Suprapubic skin (tissue), 4 donors: ENCODE measurements at regions not wholly inside any gene's neighbourhood (a gene's known extent, or its start where the extent isn't known, plus 50 kb on each side); places are given as distances from the start of the nearest gene placed in this dataset.
"Not testable (repeated sequence)": the region's sequence is repeated elsewhere in the genome, so short reads cannot be mapped to it uniquely, and the experiment has no call there.

Experiments used
- DNase-seq, 2 donors: peaks; one replicate each; pipeline ENCODE4 v3.0.0-alpha.2; 2019; ENCODE audit warnings: low spot score in 2 of 2
- H3K27ac ChIP-seq: fragments of 200-600 bp; sonication (generic); one replicate; pipeline ENCODE4 v1.5.1; 2019
- H3K27me3 ChIP-seq: fragments of 200-600 bp; sonication (generic); one replicate; pipeline ENCODE4 v1.5.1; 2019
- H3K36me3 ChIP-seq: fragments of 200-600 bp; sonication (generic); one replicate; pipeline ENCODE4 v1.5.1; 2019
- H3K4me1 ChIP-seq: fragments of 200-600 bp; sonication (generic); one replicate; pipeline ENCODE4 v1.5.1; 2019
- H3K4me3 ChIP-seq: fragments of 200-600 bp; sonication (generic); one replicate; pipeline ENCODE4 v1.5.1; 2019; ENCODE audit warnings: mild to moderate bottlenecking
- H3K9me3 ChIP-seq: fragments of 200-600 bp; sonication (generic); one replicate; pipeline ENCODE4 v1.5.1; 2019
- EP300 ChIP-seq: sonication (generic); formaldehyde crosslinking; IDR thresholded peaks from one replicate; pipeline ENCODE4 v1.6.1; 2017; ENCODE audit warnings: antibody characterized with exemption
- POLR2A ChIP-seq, 2 donors: fragments of 450-650 bp; IDR thresholded peaks; one replicate each; pipeline ENCODE4 v1.6.1; 2017; ENCODE audit warnings: antibody characterized with exemption in 2 of 2, mild to moderate bottlenecking in 2 of 2, moderate library complexity in 2 of 2
- POLR2AphosphoS5 ChIP-seq, 3 donors: sonication (generic); formaldehyde crosslinking; IDR thresholded peaks; one replicate each; pipeline ENCODE4 v1.6.1; 2017; ENCODE audit warnings: antibody characterized with exemption in 3 of 3
- WGBS: methylation state at CpG from one replicate; pipeline ENCODE4 v1.1.5; 2018; 5-methylcytosine and 5-hydroxymethylcytosine counted together
- TF ChIP-seq, protein P1 (sequence below), 2 donors: fragments of 200-600 bp in 1 of 2; fragments of 450-650 bp in 1 of 2; sonication (generic) in 1 of 2; IDR thresholded peaks; one replicate each; pipeline ENCODE4 v1.5.1; 2016 to 2019; ENCODE audit warnings: antibody characterized with exemption in 2 of 2, mild to moderate bottlenecking in 1 of 2, moderate library complexity in 1 of 2

DNA sequence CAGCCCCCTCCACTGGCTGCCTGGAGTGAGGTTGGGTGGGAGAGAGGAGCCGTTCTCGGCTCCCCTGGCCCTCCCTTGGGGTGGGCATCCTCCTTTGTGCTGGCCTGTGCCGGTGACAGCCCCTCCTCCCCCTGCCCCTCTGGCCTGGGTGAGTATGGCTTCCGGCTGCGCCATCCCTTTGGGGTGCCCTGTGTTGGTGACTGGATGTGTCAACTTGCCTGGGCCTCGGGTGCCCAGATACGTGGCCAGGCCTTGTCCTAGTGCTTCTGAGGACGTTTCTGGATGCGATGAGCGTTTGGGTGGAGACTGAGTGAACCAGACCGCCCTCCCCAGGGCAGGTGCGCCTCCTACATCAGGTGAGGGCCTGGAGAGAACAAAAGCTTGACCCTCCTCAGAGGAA lies 59.7 kb downstream of the PLXNA1 start:
- Histone ChIP-seq H3K9me3 (no peaks in the 10 kb centered on the region), H3K36me3 (no peaks in the 10 kb centered on the region), H3K27me3 (no peaks in the 10 kb centered on the region), H3K27ac (no peak overlapping the region), H3K4me3 (no peak overlapping the region), H3K4me1 (peaks cover 12% of the 10 kb centered on the region)
- 96% methylated on average over 12 of the region's 12 CpGs for WGBS
- TF ChIP-seq POLR2A (IDR thresholded peaks at IDR 0.05) (no peak), EP300 (no peak), POLR2AphosphoS5 (IDR thresholded peaks at IDR 0.05) (no peak)
- TF ChIP-seq, protein P1, sequence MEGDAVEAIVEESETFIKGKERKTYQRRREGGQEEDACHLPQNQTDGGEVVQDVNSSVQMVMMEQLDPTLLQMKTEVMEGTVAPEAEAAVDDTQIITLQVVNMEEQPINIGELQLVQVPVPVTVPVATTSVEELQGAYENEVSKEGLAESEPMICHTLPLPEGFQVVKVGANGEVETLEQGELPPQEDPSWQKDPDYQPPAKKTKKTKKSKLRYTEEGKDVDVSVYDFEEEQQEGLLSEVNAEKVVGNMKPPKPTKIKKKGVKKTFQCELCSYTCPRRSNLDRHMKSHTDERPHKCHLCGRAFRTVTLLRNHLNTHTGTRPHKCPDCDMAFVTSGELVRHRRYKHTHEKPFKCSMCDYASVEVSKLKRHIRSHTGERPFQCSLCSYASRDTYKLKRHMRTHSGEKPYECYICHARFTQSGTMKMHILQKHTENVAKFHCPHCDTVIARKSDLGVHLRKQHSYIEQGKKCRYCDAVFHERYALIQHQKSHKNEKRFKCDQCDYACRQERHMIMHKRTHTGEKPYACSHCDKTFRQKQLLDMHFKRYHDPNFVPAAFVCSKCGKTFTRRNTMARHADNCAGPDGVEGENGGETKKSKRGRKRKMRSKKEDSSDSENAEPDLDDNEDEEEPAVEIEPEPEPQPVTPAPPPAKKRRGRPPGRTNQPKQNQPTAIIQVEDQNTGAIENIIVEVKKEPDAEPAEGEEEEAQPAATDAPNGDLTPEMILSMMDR (IDR thresholded peaks at IDR 0.05): no peak
- DNase-seq: peak in 1 of 2 donors; percentile 49

DNA sequence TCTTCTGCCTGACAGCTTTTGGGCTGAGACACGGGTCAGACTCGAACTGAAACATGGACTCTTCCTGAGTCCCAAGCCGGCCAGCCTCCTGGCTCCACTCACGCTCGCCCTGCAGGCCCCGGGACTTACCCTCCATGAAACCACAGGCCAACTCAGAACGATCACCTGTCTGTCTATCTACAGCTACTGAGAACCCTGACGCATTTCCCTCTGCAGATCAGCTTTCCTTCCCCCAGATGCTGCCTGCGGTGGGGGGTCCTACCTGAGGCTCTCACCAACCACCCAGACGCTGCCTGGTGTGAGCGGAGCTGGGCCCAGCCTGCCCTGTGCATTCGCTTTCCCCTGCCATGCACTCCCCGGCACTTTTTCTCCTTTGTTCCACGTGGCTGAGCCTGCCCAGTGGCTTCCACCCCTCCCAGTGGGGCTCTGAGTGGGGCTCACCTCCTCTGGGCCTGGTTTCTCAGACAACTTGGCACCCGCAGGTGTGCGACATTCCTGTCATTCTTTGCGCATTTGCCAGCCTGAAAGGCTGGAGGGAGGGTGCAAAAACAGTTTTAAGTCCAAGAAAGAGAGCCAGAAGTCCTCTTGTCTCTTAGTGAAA lies 60.2 kb downstream of the PLXNA1 start:
- Histone ChIP-seq H3K4me1 (peaks cover 12% of the 10 kb centered on the region), H3K4me3 (no peak overlapping the region), H3K36me3 (no peaks in the 10 kb centered on the region), H3K9me3 (no peaks in the 10 kb centered on the region), H3K27me3 (no peaks in the 10 kb centered on the region), H3K27ac (no peak overlapping the region)
- TF ChIP-seq POLR2A (IDR thresholded peaks at IDR 0.05) (no peak), EP300 (no peak), POLR2AphosphoS5 (IDR thresholded peaks at IDR 0.05) (no peak)
- TF ChIP-seq, protein P1 (IDR thresholded peaks at IDR 0.05): no peak
- no peak for DNase-seq
- WGBS: 50% methylated on average over 16 of the region's 17 CpGs

DNA sequence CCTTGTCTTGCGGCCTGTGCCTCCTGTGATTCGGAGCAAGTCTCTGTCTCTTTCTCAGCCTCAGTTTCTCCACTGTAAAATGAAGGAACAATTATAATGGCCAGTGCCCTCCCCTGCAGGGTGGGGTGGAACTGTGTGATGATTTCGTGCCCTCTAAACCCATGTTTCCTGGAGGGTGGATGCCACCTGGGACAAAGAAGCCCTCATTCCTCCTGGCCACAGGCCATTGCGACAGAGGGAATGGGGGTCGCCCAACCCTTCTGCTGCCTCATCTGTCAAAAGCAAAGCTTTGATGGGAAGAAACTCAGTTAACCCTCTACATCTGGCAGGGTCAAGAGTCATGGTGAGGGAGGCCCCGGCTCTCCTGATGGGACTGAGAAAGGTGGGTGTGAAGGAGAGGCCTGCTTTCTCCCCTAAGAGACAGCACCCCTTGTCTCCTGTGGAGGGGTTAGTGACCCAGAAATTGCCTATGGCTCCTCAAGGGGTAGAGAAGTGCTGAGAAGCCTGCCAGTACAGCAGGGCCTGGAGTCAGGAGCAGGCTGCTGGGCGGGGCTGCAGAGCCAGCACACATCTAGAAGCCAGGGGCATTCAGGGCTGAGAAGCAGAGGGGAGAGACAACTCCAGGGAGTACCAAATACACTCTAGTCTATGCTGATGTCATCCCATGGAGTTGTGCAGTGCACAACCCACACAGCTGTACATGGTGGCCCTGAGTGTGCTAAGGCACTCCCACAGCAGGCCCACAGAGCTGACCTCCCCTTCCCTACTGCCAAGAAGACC lies 61.0 kb downstream of the PLXNA1 start:
- H3K4me1 ChIP-seq: peaks cover 12% of the 10 kb centered on the region
- TF ChIP-seq POLR2AphosphoS5 (IDR thresholded peaks at IDR 0.05) (no peak), POLR2A (IDR thresholded peaks at IDR 0.05) (no peak), EP300 (no peak)
- TF ChIP-seq, protein P1 (IDR thresholded peaks at IDR 0.05): no peak

DNA sequence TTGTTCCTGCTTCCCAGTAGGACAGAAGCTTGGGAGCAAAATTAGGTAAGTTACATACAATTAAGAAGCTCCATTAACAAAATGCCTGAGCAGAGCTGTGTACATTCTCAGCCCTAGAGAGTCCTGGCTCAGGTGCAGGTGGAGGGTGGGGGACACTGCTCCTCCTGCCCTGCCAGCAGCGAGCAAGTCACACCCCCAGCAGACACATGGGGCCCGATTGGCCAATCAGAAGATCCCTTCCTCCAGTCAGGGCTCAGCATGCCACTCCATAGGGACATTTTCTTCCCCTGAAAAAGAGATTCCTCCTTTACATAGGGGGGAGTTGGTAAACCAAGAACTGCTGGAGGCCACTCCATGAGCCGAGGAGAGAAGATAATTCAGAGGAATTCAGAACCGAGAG lies 62.1 kb downstream of the PLXNA1 start:
- WGBS: 28% methylated on average over 3 of the region's 4 CpGs
- TF ChIP-seq POLR2AphosphoS5 (IDR thresholded peaks at IDR 0.05) (no peak), EP300 (no peak), POLR2A (IDR thresholded peaks at IDR 0.05) (no peak)
- TF ChIP-seq, protein P1 (IDR thresholded peaks at IDR 0.05): no peak
- DNase-seq: no peak
- Histone ChIP-seq H3K9me3 (no peaks in the 10 kb centered on the region), H3K27ac (no peak overlapping the region), H3K4me1 (peaks cover 12% of the 10 kb centered on the region), H3K36me3 (no peaks in the 10 kb centered on the region), H3K4me3 (no peak overlapping the region), H3K27me3 (no peaks in the 10 kb centered on the region)

More for the DNA sequence above, 61.0 kb downstream of the PLXNA1 start:
- no peak overlapping the region for H3K4me3 ChIP-seq
- WGBS: 49% methylated on average over 7 of the region's 7 CpGs
- H3K27me3 ChIP-seq: no peaks in the 10 kb centered on the region
- no peak overlapping the region for H3K27ac ChIP-seq
- H3K36me3 ChIP-seq: no peaks in the 10 kb centered on the region
- DNase-seq: no peak
- H3K9me3 ChIP-seq: no peaks in the 10 kb centered on the region

DNA sequence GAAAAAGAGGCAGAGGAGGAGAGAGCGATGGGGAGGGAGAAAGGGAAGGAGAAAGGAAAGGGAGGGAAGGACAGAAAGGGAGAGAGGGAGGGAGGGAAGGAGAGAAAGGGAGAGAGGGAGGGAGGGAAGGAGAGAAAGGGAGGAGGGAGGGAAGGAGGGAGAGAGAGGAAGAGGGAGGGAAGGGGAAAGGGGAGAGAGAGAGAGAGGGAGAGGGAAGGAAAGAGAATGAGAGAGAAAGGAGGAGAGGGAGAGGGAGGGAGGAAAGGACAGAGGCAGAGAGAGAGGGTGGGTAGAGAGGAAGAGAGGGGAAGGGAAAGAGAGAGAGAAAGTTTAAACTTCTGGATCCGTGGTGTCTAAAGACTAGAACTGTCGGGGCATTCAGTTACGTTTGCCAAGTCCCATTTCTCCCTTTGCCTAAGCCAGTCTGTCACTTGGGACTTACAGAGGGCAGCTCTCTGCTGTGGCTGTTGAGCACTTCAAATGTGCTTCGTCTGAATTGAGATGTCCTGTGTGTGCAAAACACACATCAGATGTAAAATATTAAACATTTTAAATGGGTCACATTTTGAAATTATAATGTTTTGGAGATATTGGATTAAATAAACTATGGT lies 62.6 kb downstream of the PLXNA1 start:
- TF ChIP-seq POLR2AphosphoS5 (IDR thresholded peaks at IDR 0.05) (no peak), EP300 (no peak), POLR2A (IDR thresholded peaks at IDR 0.05) (no peak)
- TF ChIP-seq, protein P1 (IDR thresholded peaks at IDR 0.05): no peak
- Histone ChIP-seq H3K36me3 (no peaks in the 10 kb centered on the region), H3K27ac (no peak overlapping the region), H3K4me1 (peaks cover 12% of the 10 kb centered on the region), H3K27me3 (no peaks in the 10 kb centered on the region), H3K9me3 (no peaks in the 10 kb centered on the region), H3K4me3 (no peak overlapping the region)
- DNase-seq: no peak
- WGBS: 38% methylated on average over 5 of the region's 5 CpGs

DNA sequence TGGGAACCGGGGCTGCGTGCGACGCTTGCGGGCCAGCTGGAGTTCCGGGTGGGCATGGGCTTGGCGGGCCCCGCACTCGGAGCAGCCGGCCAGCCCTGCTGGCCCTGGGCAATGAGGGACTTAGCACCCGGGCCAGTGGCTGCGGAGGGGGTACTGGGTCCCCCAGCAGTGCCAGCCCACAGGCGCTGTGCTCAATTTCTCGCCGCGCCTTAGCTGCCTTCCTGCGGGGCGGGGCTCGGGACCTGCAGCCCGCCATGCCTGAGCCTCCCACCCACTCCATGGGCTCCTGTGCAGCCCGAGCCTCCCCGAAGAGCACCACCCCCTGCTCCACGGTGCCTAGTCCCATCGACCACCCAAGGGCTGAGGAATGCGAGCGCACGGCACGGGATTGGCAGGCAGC lies 63.8 kb downstream of the PLXNA1 start:
- not testable (repeated sequence) for H3K36me3 ChIP-seq, H3K4me3 ChIP-seq, H3K27me3 ChIP-seq, DNase-seq, H3K9me3 ChIP-seq, H3K27ac ChIP-seq
- H3K4me1 ChIP-seq: peaks cover 14% of the 10 kb centered on the region
- 100% methylated on average over 3 of the region's 28 CpGs for WGBS
